ENCODE measurements at regions not wholly inside any gene's neighbourhood (a gene's known extent, or its start where the extent isn't known, plus 50 kb on each side); places are given as distances from the start of the nearest gene placed in this dataset.
A peak's percentile ranks its signal among the peaks of the same experiment; 100 is the strongest.
"Not testable (repeated sequence)": the region's sequence is repeated elsewhere in the genome, so short reads cannot be mapped to it uniquely, and the experiment has no call there.

DNA sequence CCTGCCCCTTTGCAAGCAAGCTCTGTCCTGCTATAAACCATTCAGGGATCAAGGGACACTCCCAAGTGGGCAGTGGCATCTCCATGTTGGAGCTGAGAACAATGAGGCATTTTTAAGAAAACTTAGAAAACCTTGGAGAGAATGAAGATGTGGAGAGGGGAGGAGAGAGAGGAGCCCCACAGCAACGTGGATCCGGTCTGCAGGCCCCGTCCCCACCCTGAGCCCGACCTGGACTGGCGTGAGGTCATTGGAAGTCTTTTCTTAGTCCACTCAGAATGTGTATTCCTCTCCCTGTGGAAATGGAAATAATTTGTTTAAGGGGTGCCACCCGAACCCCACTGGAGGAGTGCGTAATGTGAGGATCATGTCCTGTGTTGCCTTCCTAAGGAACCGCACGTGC, 328.0 kb upstream of the COX7C start:
- H3K27me3 ChIP-seq; H3K4me3 ChIP-seq; H3K36me3 ChIP-seq; DNase-seq (ENCODE audit: low read depth in 1 of 2, low spot score in 1 of 2); H3K9me3 ChIP-seq (ENCODE audit: low read depth); H3K4me1 ChIP-seq (ENCODE audit: low read depth); H3K27ac ChIP-seq: not testable (repeated sequence)

DNA sequence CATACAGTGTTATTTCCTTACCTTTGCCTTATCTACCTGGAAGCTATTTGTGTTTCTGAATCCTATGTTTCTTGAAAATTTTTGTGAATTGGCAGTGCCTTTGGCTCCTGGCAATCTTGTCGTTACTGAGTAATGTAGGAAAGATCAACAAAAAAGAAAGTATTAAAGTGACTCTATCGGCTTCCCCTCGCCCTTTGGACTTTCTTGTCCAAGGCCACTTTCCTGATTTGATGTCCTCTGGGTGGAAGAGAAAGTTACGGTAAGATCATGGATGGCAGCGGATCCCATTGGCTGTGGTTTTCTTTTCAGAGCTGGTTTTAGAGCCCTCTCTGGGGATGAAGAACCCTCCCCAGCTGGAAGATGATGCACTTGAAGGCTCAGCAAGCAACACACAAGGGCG, 324.9 kb upstream of the COX7C start:
- not testable (repeated sequence) for H3K27ac ChIP-seq; H3K9me3 ChIP-seq (ENCODE audit: low read depth); H3K36me3 ChIP-seq; H3K4me3 ChIP-seq; H3K4me1 ChIP-seq (ENCODE audit: low read depth); H3K27me3 ChIP-seq; DNase-seq (ENCODE audit: low read depth in 1 of 2, low spot score in 1 of 2)

DNA sequence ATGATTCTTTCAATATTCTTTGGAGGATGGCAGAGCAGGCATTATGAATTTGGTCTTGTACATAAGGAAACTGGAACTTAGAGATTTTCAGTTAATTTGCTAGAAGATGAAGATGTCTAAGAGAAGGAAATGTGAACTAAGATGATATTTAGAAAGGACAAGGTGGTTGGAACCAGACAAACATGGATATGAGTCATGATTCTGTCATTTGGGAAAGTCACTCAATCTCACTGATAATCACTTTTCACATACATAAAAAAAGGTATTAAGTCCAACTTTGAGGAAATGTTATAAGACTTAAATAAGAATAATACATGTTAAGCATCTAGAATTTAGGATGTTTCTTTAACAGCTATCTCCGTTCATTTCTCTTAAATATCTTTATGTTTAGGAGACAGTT, 315.1 kb upstream of the COX7C start:
- not testable (repeated sequence) for DNase-seq (ENCODE audit: low read depth in 1 of 2, low spot score in 1 of 2); H3K4me3 ChIP-seq; H3K36me3 ChIP-seq; H3K27me3 ChIP-seq; H3K9me3 ChIP-seq (ENCODE audit: low read depth); H3K27ac ChIP-seq; H3K4me1 ChIP-seq (ENCODE audit: low read depth)

- not testable (repeated sequence) for H3K27ac ChIP-seq; H3K9me3 ChIP-seq (ENCODE audit: low read depth); H3K4me3 ChIP-seq; H3K4me1 ChIP-seq (ENCODE audit: low read depth); H3K36me3 ChIP-seq; H3K27me3 ChIP-seq
- TF ChIP-seq, protein P1, sequence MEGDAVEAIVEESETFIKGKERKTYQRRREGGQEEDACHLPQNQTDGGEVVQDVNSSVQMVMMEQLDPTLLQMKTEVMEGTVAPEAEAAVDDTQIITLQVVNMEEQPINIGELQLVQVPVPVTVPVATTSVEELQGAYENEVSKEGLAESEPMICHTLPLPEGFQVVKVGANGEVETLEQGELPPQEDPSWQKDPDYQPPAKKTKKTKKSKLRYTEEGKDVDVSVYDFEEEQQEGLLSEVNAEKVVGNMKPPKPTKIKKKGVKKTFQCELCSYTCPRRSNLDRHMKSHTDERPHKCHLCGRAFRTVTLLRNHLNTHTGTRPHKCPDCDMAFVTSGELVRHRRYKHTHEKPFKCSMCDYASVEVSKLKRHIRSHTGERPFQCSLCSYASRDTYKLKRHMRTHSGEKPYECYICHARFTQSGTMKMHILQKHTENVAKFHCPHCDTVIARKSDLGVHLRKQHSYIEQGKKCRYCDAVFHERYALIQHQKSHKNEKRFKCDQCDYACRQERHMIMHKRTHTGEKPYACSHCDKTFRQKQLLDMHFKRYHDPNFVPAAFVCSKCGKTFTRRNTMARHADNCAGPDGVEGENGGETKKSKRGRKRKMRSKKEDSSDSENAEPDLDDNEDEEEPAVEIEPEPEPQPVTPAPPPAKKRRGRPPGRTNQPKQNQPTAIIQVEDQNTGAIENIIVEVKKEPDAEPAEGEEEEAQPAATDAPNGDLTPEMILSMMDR (IDR thresholded peaks at IDR 0.05; ENCODE audit: low read depth, low read length) = peak; percentile 43
- peak; percentile 9 to 28 for DNase-seq (ENCODE audit: low read depth in 1 of 2, low spot score in 1 of 2)
These were observed 312.7 kb upstream of the COX7C start for GRCh38 chr5:86305050-86305449.

GRCh38 chr5:86314951-86315350, 302.8 kb upstream of the COX7C start:
- Histone ChIP-seq H3K27me3 (no peaks in the 10 kb centered on the region), H3K27ac (no peak overlapping the region), H3K4me3 (no peak overlapping the region), H3K4me1 (ENCODE audit: low read depth) (no peaks in the 10 kb centered on the region), H3K9me3 (ENCODE audit: low read depth) (no peaks in the 10 kb centered on the region), H3K36me3 (no peaks in the 10 kb centered on the region)
- no peak for DNase-seq (ENCODE audit: low read depth in 1 of 2, low spot score in 1 of 2)
- TF ChIP-seq, protein P1 (IDR thresholded peaks at IDR 0.05; ENCODE audit: low read depth, low read length) = no peak

DNA sequence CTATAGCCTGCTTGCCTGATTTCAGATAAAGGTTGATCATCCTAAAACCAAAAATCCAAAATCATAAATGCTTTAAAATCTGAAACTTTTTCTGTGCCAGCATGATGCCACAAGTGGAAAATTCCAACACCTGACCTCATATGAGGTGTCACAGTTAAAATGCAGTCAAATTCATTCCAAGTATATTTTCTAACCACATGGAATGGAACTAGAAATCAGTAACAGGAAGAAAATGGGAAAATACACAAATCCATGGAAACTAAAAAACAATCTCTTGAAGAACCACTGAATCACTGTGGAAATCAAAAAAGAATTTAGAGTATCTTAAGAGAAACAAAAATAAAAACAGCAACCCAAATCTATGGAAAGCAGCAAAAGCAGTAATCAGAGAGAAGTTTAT, 297.5 kb upstream of the COX7C start:
- H3K9me3 ChIP-seq (ENCODE audit: low read depth) = no peaks in the 10 kb centered on the region
- TF ChIP-seq, protein P1 (IDR thresholded peaks at IDR 0.05; ENCODE audit: low read depth, low read length) = no peak
- H3K36me3 ChIP-seq = no peaks in the 10 kb centered on the region
- H3K4me1 ChIP-seq (ENCODE audit: low read depth) = no peaks in the 10 kb centered on the region
- DNase-seq (ENCODE audit: low read depth in 1 of 2, low spot score in 1 of 2) = no peak
- H3K27me3 ChIP-seq = no peaks in the 10 kb centered on the region
- no peak overlapping the region for H3K4me3 ChIP-seq
- no peak overlapping the region for H3K27ac ChIP-seq

DNA sequence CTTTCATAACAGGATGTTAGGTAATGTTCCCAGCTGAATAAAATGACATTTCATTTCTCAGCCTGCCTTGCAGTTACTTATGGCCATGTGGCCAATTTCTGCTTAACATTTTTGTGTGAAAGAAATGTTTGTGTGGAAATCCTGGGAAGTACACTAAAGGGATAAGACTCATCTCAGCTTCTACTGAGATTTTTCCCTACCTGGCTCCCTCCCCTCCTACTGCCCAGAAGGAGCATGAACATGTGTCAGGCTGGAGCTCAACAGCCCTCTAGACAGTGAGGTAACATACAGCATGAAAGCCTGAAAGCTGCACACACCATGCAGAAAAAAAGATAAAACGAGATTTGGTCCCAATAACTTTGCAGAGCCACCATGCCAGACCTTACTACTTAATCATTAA, 288.4 kb upstream of the COX7C start:
- Histone ChIP-seq H3K9me3 (ENCODE audit: low read depth) (no peaks in the 10 kb centered on the region), H3K4me1 (ENCODE audit: low read depth) (no peaks in the 10 kb centered on the region), H3K27me3 (no peaks in the 10 kb centered on the region), H3K27ac (no peak overlapping the region), H3K36me3 (no peaks in the 10 kb centered on the region), H3K4me3 (no peak overlapping the region)
- no peak for DNase-seq (ENCODE audit: low read depth in 1 of 2, low spot score in 1 of 2)
- TF ChIP-seq, protein P1 (IDR thresholded peaks at IDR 0.05; ENCODE audit: low read depth, low read length) = no peak

Data from cardiac muscle cell (in vitro differentiated cells and primary cell).